Astrocyte of the spinal cord (primary cell): ENCODE measurements at regions not wholly inside any gene's neighbourhood (a gene's known extent, or its start where the extent isn't known, plus 50 kb on each side); places are given as distances from the start of the nearest gene placed in this dataset.
"Not testable (repeated sequence)": the region's sequence is repeated elsewhere in the genome, so short reads cannot be mapped to it uniquely, and the experiment has no call there.

Source experiments
- DNase-seq: peaks from one replicate; pipeline ENCODE4 v3.0.0; 2011; ENCODE audit warnings: low read depth, low spot score
- H3K4me3 ChIP-seq: 2 replicates; pipeline ENCODE4 v1.5.1; 2011; ENCODE audit warnings: low read depth, mild to moderate bottlenecking, low read length, moderate library complexity
- CTCF ChIP-seq: IDR thresholded peaks from 2 replicates; pipeline ENCODE4 v1.5.1; 2012; ENCODE audit warnings: low read depth, mild to moderate bottlenecking, low read length, inconsistent platforms
- in situ Hi-C: cut with HindIII; loops from 2 replicates; pipeline ENCODE4 v1.10.0; 2017; ENCODE audit warnings: low sequenced_read_pairs

- DNase-seq = no peak
- in situ Hi-C loops = no loop called here
- TF ChIP-seq CTCF = no peak
- H3K4me3 ChIP-seq = no peak overlapping the region
Measured at GRCh38 chr5:117333011-117333410, 758.4 kb upstream of the SEMA6A start.

- DNase-seq = no peak
- H3K4me3 ChIP-seq = no peak overlapping the region
- in situ Hi-C loops = no loop called here
- no peak for TF ChIP-seq CTCF
Measured at GRCh38 chr5:117332341-117332740, 757.7 kb upstream of the SEMA6A start.

GRCh38 chr5:117327511-117327910, 752.9 kb upstream of the SEMA6A start:
- no peak for TF ChIP-seq CTCF
- no peak overlapping the region for H3K4me3 ChIP-seq
- DNase-seq = no peak
- in situ Hi-C loops = no loop called here

GRCh38 chr5:117326997-117327396, 752.4 kb upstream of the SEMA6A start:
- in situ Hi-C loops = no loop called here
- H3K4me3 ChIP-seq = no peak overlapping the region
- TF ChIP-seq CTCF = no peak
- no peak for DNase-seq

- no peak overlapping the region for H3K4me3 ChIP-seq
- no peak for TF ChIP-seq CTCF
- DNase-seq = no peak
- in situ Hi-C loops = no loop called here
Measured at GRCh38 chr5:117318528-117318927, 743.9 kb upstream of the SEMA6A start.

- TF ChIP-seq CTCF = no peak
- no peak overlapping the region for H3K4me3 ChIP-seq
- no peak for DNase-seq
- in situ Hi-C loops = no loop called here
Measured at GRCh38 chr5:117315170-117315569, 740.5 kb upstream of the SEMA6A start.

GRCh38 chr5:117304512-117305107, 730.0 kb upstream of the SEMA6A start:
- in situ Hi-C loops, DNase-seq, H3K4me3 ChIP-seq: not testable (repeated sequence)
